Ascending aorta (tissue), 2 donors: ENCODE measurements at regions not wholly inside any gene's neighbourhood (a gene's known extent, or its start where the extent isn't known, plus 50 kb on each side); places are given as distances from the start of the nearest gene placed in this dataset.

Experiments
- DNase-seq, 2 donors: peaks; one replicate each; pipeline ENCODE4 v3.0.0-alpha.2; 2019; ENCODE audit warnings: low spot score in 2 of 2
- H3K27ac ChIP-seq, 2 donors: fragments of 200-600 bp; sonication (generic); one replicate each; pipeline ENCODE4 v1.5.1; 2016 to 2017; ENCODE audit warnings: mild to moderate bottlenecking in 1 of 2
- H3K27me3 ChIP-seq: fragments of 200-600 bp; sonication (generic); one replicate; pipeline ENCODE4 v1.5.1; 2017
- H3K36me3 ChIP-seq, 2 donors: fragments of 200-600 bp; sonication (generic); one replicate each; pipeline ENCODE4 v1.5.1; 2016
- H3K4me1 ChIP-seq, 2 donors: fragments of 200-600 bp; sonication (generic); one replicate each; pipeline ENCODE4 v1.5.1; 2016 to 2017; ENCODE audit warnings: mild to moderate bottlenecking in 1 of 2
- H3K4me3 ChIP-seq, 2 donors: fragments of 200-600 bp; sonication (generic); one replicate each; pipeline ENCODE4 v1.5.1; 2016 to 2017; ENCODE audit warnings: mild to moderate bottlenecking in 1 of 2
- H3K9me3 ChIP-seq, 2 donors: fragments of 200-600 bp; sonication (generic); one replicate each; pipeline ENCODE4 v1.5.1; 2016
- intact Hi-C: fragments of 100-400 bp; cut with DNase I; formaldehyde crosslinking; loops from one replicate; pipeline ENCODE4 v1.15.1; 2023
- TF ChIP-seq, protein P1 (sequence below), 3 experiments: fragments of 200-600 bp in 2 of 3; fragments of 450-650 bp in 1 of 3; sonication (generic) in 2 of 3; IDR thresholded peaks; one replicate each; pipeline ENCODE4 v1.5.1; 2016 to 2019; ENCODE audit warnings: antibody characterized with exemption in 3 of 3, mild to moderate bottlenecking in 1 of 3, moderate library complexity in 1 of 3

DNA sequence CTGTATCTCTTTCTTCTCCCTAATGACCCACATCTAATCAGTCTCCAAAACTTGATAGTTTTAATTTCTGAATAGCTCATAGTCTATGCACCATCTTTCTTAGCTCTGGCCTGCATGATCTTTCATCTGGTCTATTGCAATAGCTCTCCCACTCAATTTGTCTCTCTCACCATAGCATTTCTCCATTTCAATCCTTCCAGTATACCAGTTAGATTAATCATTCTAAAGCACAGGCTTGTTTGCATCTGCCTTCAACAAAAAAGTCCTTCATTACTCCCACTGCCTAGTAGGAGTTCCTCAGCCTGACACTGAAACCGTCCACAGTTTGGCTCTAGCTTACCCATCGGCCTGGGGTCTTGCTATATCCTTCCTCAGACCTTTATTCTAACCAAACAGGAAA, 344.9 kb downstream of the ENC1 start:
- Histone ChIP-seq H3K4me1 (peaks cover 0 to 4% of the 10 kb centered on the region in 2 donors), H3K27ac (no peak overlapping the region), H3K27me3 (no peaks in the 10 kb centered on the region), H3K4me3 (no peak overlapping the region), H3K9me3 (no peaks in the 10 kb centered on the region), H3K36me3 (no peaks in the 10 kb centered on the region)
- TF ChIP-seq, protein P1, sequence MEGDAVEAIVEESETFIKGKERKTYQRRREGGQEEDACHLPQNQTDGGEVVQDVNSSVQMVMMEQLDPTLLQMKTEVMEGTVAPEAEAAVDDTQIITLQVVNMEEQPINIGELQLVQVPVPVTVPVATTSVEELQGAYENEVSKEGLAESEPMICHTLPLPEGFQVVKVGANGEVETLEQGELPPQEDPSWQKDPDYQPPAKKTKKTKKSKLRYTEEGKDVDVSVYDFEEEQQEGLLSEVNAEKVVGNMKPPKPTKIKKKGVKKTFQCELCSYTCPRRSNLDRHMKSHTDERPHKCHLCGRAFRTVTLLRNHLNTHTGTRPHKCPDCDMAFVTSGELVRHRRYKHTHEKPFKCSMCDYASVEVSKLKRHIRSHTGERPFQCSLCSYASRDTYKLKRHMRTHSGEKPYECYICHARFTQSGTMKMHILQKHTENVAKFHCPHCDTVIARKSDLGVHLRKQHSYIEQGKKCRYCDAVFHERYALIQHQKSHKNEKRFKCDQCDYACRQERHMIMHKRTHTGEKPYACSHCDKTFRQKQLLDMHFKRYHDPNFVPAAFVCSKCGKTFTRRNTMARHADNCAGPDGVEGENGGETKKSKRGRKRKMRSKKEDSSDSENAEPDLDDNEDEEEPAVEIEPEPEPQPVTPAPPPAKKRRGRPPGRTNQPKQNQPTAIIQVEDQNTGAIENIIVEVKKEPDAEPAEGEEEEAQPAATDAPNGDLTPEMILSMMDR (IDR thresholded peaks at IDR 0.05), result no peak
- no peak for DNase-seq
- intact Hi-C loops, result no loop called here

GRCh38 chr5:74295141-74295540, 345.4 kb downstream of the ENC1 start:
- intact Hi-C loops, result no loop called here
- Histone ChIP-seq H3K27me3 (no peaks in the 10 kb centered on the region), H3K36me3 (no peaks in the 10 kb centered on the region), H3K27ac (no peak overlapping the region), H3K4me1 (peaks cover 0 to 4% of the 10 kb centered on the region in 2 donors), H3K9me3 (no peaks in the 10 kb centered on the region), H3K4me3 (no peak overlapping the region)
- no peak for DNase-seq
- TF ChIP-seq, protein P1 (IDR thresholded peaks at IDR 0.05), result no peak

GRCh38 chr5:74294231-74294705, 346.3 kb downstream of the ENC1 start:
- H3K4me3 ChIP-seq, result no peak overlapping the region
- no peaks in the 10 kb centered on the region for H3K36me3 ChIP-seq
- H3K27me3 ChIP-seq, result no peaks in the 10 kb centered on the region
- no peak for DNase-seq
- no peak overlapping the region for H3K27ac ChIP-seq
- TF ChIP-seq, protein P1 (IDR thresholded peaks at IDR 0.05), result no peak
- intact Hi-C loops, result no loop called here
- H3K9me3 ChIP-seq, result no peaks in the 10 kb centered on the region
- peaks cover 0 to 6% of the 10 kb centered on the region in 2 donors for H3K4me1 ChIP-seq

GRCh38 chr5:74293182-74293581, 347.3 kb downstream of the ENC1 start:
- no peak for DNase-seq
- TF ChIP-seq, protein P1 (IDR thresholded peaks at IDR 0.05), result no peak
- H3K27me3 ChIP-seq, result no peaks in the 10 kb centered on the region
- H3K4me3 ChIP-seq, result no peak overlapping the region
- H3K27ac ChIP-seq, result no peak overlapping the region
- no peaks in the 10 kb centered on the region for H3K36me3 ChIP-seq
- intact Hi-C loops, result no loop called here
- H3K9me3 ChIP-seq, result no peaks in the 10 kb centered on the region
- H3K4me1 ChIP-seq, result peaks cover 0 to 6% of the 10 kb centered on the region in 2 donors

- Histone ChIP-seq H3K27me3 (no peaks in the 10 kb centered on the region), H3K4me1 (peaks cover 0 to 9% of the 10 kb centered on the region in 2 donors), H3K27ac (no peak overlapping the region), H3K36me3 (no peaks in the 10 kb centered on the region), H3K4me3 (no peak overlapping the region), H3K9me3 (no peaks in the 10 kb centered on the region)
- TF ChIP-seq, protein P1 (IDR thresholded peaks at IDR 0.05), result no peak
- intact Hi-C loops, result no loop called here
- DNase-seq, result no peak
Observed at GRCh38 chr5:74290634-74291241, 349.8 kb downstream of the ENC1 start.

DNA sequence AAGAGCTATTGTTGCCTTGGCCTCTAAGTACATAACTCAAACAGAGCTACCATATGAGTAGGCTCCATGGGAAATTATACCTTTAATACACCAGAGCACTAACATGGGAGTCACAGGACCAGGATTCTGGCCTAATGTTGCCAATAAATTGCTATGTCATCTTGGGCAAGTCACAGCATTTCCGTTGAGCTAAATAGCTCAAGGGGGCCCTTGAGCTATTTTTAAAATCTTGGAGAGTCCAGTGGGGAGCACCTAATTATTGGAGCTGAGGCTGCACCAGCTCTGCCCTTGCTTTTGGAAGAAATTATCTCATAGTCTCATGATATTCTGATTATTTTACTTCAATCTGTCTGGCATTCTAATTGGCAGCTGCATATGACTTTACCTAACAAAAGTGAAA, 350.8 kb downstream of the ENC1 start:
- Histone ChIP-seq H3K4me1 (peaks cover 0 to 9% of the 10 kb centered on the region in 2 donors), H3K9me3 (no peaks in the 10 kb centered on the region), H3K27ac (no peak overlapping the region), H3K4me3 (no peak overlapping the region), H3K36me3 (no peaks in the 10 kb centered on the region), H3K27me3 (no peaks in the 10 kb centered on the region)
- intact Hi-C loops, result no loop called here
- TF ChIP-seq, protein P1 (IDR thresholded peaks at IDR 0.05), result no peak
- no peak for DNase-seq
